ENCODE measurements at regions not wholly inside any gene's neighbourhood (a gene's known extent, or its start where the extent isn't known, plus 50 kb on each side); places are given as distances from the start of the nearest gene placed in this dataset.

GRCh38 chr22:48096851-48097665 lies 1334.6 kb downstream of the TBC1D22A start:
- TF ChIP-seq CTCF (IDR thresholded peaks at IDR 0.05) (no peak), EZH2 (IDR thresholded peaks at IDR 0.05; ENCODE audit: borderline replicate concordance, insufficient read depth, low read depth, low read length, poor library complexity, severe bottlenecking) (no peak)
